Smooth muscle cell (in vitro differentiated cells): ENCODE measurements at regions not wholly inside any gene's neighbourhood (a gene's known extent, or its start where the extent isn't known, plus 50 kb on each side); places are given as distances from the start of the nearest gene placed in this dataset.

Experiments
- DNase-seq: peaks from one replicate; lab custom pipeline; 2025; ENCODE audit not compliant: unreplicated experiment; lab: John Stamatoyannopoulos, UW
- H2AFZ ChIP-seq: fragments of 200-600 bp; sonication (generic); 2 replicates; pipeline ENCODE4 v1.6.0; 2016; ENCODE audit warnings: antibody characterized with exemption, low read depth, mild to moderate bottlenecking
- H3F3A ChIP-seq: fragments of 200-600 bp; sonication (generic); 2 replicates; pipeline ENCODE4 v1.6.0; 2017; ENCODE audit warnings: antibody characterized with exemption, low read depth
- H3K27ac ChIP-seq: fragments of 200-600 bp; sonication (generic); 2 replicates; pipeline ENCODE4 v1.5.1; 2016; ENCODE audit warnings: low read depth, mild to moderate bottlenecking
- H3K27me3 ChIP-seq: fragments of 200-600 bp; sonication (generic); 2 replicates; pipeline ENCODE4 v1.6.1; 2016; ENCODE audit warnings: low read depth, mild to moderate bottlenecking
- H3K36me3 ChIP-seq: fragments of 200-600 bp; sonication (generic); 2 replicates; pipeline ENCODE4 v1.5.1; 2016; ENCODE audit warnings: low read depth
- H3K4me1 ChIP-seq: fragments of 200-600 bp; sonication (generic); 2 replicates; pipeline ENCODE4 v1.5.1; 2016; ENCODE audit warnings: low read depth
- H3K4me2 ChIP-seq: fragments of 200-600 bp; sonication (generic); 2 replicates; pipeline ENCODE4 v1.6.0; 2016; ENCODE audit warnings: mild to moderate bottlenecking
- H3K4me3 ChIP-seq: fragments of 200-600 bp; sonication (generic); 2 replicates; pipeline ENCODE4 v1.5.1; 2016; ENCODE audit warnings: mild to moderate bottlenecking
- H3K79me2 ChIP-seq: fragments of 200-600 bp; sonication (generic); 2 replicates; pipeline ENCODE4 v1.6.0; 2016; ENCODE audit warnings: low read depth, mild to moderate bottlenecking
- H3K9ac ChIP-seq: fragments of 200-600 bp; sonication (generic); 2 replicates; pipeline ENCODE4 v1.6.0; 2016; ENCODE audit warnings: low read depth
- H3K9me3 ChIP-seq: fragments of 200-600 bp; sonication (generic); replicated peaks from 2 replicates; pipeline ENCODE4 v1.5.1; 2016; ENCODE audit warnings: low read depth
- H4K20me1 ChIP-seq: fragments of 200-600 bp; sonication (generic); 2 replicates; pipeline ENCODE4 v1.6.0; 2016; ENCODE audit warnings: low read depth
- WGBS: methylation state at CpG from one replicate; pipeline ENCODE4 v1.1.7; 2016; ENCODE audit warnings: low lambda C conversion rate; 5-methylcytosine and 5-hydroxymethylcytosine counted together
- TF ChIP-seq, protein P1 (sequence below): fragments of 200-600 bp; sonication (generic); IDR thresholded peaks from 2 replicates; pipeline ENCODE4 v1.5.1; 2017; ENCODE audit warnings: borderline replicate concordance, mild to moderate bottlenecking, antibody characterized with exemption; ENCODE audit not compliant: insufficient read depth, poor library complexity, severe bottlenecking

DNA sequence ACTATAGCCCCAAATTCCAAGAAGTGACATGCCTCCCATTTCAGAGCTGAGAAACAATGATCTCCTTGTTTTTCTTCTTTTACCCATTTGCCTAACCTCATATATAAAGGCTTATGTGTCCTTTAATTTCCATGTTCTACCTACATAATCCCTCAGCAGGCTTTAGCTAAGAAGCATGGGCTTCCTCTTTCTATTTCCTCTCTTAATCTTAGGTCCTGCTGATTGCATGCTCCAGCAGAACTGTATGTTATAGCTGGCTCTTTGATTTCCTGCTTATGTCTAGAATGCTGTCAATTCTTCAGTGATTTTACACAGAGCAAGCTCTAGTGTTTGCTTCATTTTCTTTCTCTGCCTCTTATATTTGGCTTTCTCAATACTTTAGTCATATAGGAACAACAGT lies 151.7 kb upstream of the COX10 start:
- no peaks in the 10 kb centered on the region for H4K20me1 ChIP-seq
- TF ChIP-seq, protein P1, sequence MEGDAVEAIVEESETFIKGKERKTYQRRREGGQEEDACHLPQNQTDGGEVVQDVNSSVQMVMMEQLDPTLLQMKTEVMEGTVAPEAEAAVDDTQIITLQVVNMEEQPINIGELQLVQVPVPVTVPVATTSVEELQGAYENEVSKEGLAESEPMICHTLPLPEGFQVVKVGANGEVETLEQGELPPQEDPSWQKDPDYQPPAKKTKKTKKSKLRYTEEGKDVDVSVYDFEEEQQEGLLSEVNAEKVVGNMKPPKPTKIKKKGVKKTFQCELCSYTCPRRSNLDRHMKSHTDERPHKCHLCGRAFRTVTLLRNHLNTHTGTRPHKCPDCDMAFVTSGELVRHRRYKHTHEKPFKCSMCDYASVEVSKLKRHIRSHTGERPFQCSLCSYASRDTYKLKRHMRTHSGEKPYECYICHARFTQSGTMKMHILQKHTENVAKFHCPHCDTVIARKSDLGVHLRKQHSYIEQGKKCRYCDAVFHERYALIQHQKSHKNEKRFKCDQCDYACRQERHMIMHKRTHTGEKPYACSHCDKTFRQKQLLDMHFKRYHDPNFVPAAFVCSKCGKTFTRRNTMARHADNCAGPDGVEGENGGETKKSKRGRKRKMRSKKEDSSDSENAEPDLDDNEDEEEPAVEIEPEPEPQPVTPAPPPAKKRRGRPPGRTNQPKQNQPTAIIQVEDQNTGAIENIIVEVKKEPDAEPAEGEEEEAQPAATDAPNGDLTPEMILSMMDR = no peak
- no peaks in the 10 kb centered on the region for H3K79me2 ChIP-seq
- H3F3A ChIP-seq = no peaks in the 10 kb centered on the region
- H3K9ac ChIP-seq = no peak overlapping the region
- DNase-seq = no peak
- H3K27ac ChIP-seq = no peak overlapping the region
- peaks cover 6% of the 10 kb centered on the region for H3K27me3 ChIP-seq
- no peaks in the 10 kb centered on the region for H3K36me3 ChIP-seq
- H3K4me1 ChIP-seq = peaks cover 3% of the 10 kb centered on the region
- H3K4me3 ChIP-seq = no peak overlapping the region
- H3K4me2 ChIP-seq = no peak overlapping the region
- H3K9me3 ChIP-seq = no peaks in the 10 kb centered on the region
- no peak overlapping the region for H2AFZ ChIP-seq

DNA sequence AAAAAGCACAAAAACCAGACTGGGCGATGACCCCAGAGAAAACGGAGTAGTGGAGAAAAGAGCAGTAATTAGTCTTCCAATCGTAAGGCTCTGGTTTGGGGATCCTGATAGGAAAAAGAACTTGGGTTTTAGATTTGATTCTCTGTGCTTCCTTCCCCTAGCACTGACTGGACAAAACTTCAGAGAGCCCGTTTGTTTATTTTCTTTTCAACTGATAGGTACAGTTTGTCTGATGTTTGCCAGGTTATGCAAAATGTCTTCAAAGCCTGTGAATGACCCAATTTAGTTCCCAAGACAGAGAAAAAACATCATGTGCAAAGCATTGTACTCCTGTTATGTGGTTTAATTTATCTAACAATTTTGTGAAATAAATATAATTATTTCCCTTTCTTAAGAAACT lies 151.1 kb upstream of the COX10 start:
- H3K4me1 ChIP-seq = peaks cover 3% of the 10 kb centered on the region
- no peaks in the 10 kb centered on the region for H3K9me3 ChIP-seq
- H3K27ac ChIP-seq = no peak overlapping the region
- no peak overlapping the region for H3K4me3 ChIP-seq
- H3K4me2 ChIP-seq = no peak overlapping the region
- no peak for DNase-seq
- no peak overlapping the region for H2AFZ ChIP-seq
- no peaks in the 10 kb centered on the region for H4K20me1 ChIP-seq
- TF ChIP-seq, protein P1 = no peak
- peaks cover 6% of the 10 kb centered on the region for H3K27me3 ChIP-seq
- H3K9ac ChIP-seq = no peak overlapping the region
- 83% methylated on average over 4 of the region's 4 CpGs for WGBS
- H3K79me2 ChIP-seq = no peaks in the 10 kb centered on the region
- H3K36me3 ChIP-seq = no peaks in the 10 kb centered on the region
- H3F3A ChIP-seq = no peaks in the 10 kb centered on the region

DNA sequence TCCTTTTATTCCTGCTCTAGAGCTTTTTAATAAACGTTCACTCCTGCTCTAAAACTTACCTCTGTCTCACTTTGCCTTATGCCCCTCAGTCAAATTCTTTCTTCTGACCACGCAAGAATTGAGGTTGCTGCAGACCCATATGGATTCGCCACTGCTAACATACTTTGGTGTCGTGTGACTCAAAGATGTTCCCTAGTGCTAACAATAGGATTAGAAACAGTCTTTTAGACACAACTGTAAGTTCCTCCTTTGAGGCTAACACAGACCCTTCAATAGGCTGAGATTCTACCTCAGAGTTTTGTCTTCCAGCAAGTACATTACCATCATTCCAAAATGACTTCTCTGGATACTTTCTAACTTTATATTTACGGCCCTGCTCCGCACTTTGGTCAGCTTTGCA lies 149.5 kb upstream of the COX10 start:
- peaks cover 6% of the 10 kb centered on the region for H3K27me3 ChIP-seq
- TF ChIP-seq, protein P1 = no peak
- no peaks in the 10 kb centered on the region for H3K36me3 ChIP-seq
- no peak for DNase-seq
- H3K4me2 ChIP-seq = no peak overlapping the region
- H3K27ac ChIP-seq = no peak overlapping the region
- H3K4me1 ChIP-seq = peaks cover 3% of the 10 kb centered on the region
- no peaks in the 10 kb centered on the region for H3F3A ChIP-seq
- H3K4me3 ChIP-seq = no peak overlapping the region
- no peaks in the 10 kb centered on the region for H4K20me1 ChIP-seq
- H3K9ac ChIP-seq = no peak overlapping the region
- no peaks in the 10 kb centered on the region for H3K9me3 ChIP-seq
- H3K79me2 ChIP-seq = no peaks in the 10 kb centered on the region
- H2AFZ ChIP-seq = no peak overlapping the region
- WGBS = 81% methylated on average over 6 of the region's 6 CpGs

DNA sequence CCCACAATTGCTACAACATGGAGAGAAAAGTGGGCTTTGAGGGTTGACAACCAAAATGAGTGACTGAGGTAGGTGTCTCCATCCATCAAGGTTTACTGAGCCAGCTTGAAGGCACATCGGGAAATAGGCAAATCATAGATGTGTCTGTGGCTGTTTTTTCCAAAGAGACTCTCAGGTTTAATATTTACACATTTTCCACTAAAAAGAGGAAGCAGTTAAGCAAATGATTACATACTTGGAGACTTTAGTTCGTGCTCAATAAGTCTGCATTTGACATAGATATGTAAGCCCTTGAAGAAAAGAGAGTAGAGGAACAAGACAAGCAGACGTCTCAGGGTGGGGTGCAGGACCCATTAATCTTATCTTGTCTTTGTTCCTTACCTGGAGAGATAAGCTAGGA lies 148.9 kb upstream of the COX10 start:
- H3K36me3 ChIP-seq = no peaks in the 10 kb centered on the region
- no peaks in the 10 kb centered on the region for H4K20me1 ChIP-seq
- no peak overlapping the region for H3K9ac ChIP-seq
- H3K79me2 ChIP-seq = no peaks in the 10 kb centered on the region
- H2AFZ ChIP-seq = no peak overlapping the region
- H3K27ac ChIP-seq = no peak overlapping the region
- no peaks in the 10 kb centered on the region for H3F3A ChIP-seq
- H3K27me3 ChIP-seq = peaks cover 6% of the 10 kb centered on the region
- H3K9me3 ChIP-seq = no peaks in the 10 kb centered on the region
- peaks cover 3% of the 10 kb centered on the region for H3K4me1 ChIP-seq
- no peak overlapping the region for H3K4me3 ChIP-seq
- WGBS = 73% methylated on average over 3 of the region's 3 CpGs
- DNase-seq = no peak
- H3K4me2 ChIP-seq = no peak overlapping the region
- TF ChIP-seq, protein P1 = no peak
